GM19452 (cell line): ENCODE measurements at regions not wholly inside any gene's neighbourhood (a gene's known extent, or its start where the extent isn't known, plus 50 kb on each side); places are given as distances from the start of the nearest gene placed in this dataset.
"Not testable (repeated sequence)": the region's sequence is repeated elsewhere in the genome, so short reads cannot be mapped to it uniquely, and the experiment has no call there.

Experiments used
- ATAC-seq: cut with Tn5 transposase; IDR thresholded peaks from one replicate; pipeline ENCODE4 v1.9.1; 2021; ENCODE audit not compliant: unreplicated experiment

- ATAC-seq = no peak
These were observed 173.1 kb upstream of the RTL1 start for GRCh38 chr14:101076451-101077198.

GRCh38 chr14:101077481-101078074 lies 174.1 kb upstream of the RTL1 start:
- ATAC-seq = no peak

- ATAC-seq = no peak
These were observed 174.8 kb upstream of the RTL1 start for GRCh38 chr14:101078170-101078891.

- ATAC-seq = no peak
These were observed 175.3 kb upstream of the RTL1 start for GRCh38 chr14:101078892-101079221.

- ATAC-seq = no peak
These were observed 177.5 kb upstream of the RTL1 start for GRCh38 chr14:101080922-101081593.

- no peak for ATAC-seq
These were observed 178.5 kb upstream of the RTL1 start for GRCh38 chr14:101082036-101082435.

- no peak for ATAC-seq
These were observed 179.2 kb upstream of the RTL1 start for GRCh38 chr14:101082436-101083384.

GRCh38 chr14:101083564-101084435 lies 180.3 kb upstream of the RTL1 start:
- ATAC-seq = no peak

- ATAC-seq = no peak
These were observed 180.9 kb upstream of the RTL1 start for GRCh38 chr14:101084436-101084826.

- no peak for ATAC-seq
These were observed 183.4 kb upstream of the RTL1 start for GRCh38 chr14:101086926-101087325.

GRCh38 chr14:101087614-101088394 lies 184.3 kb upstream of the RTL1 start:
- ATAC-seq = no peak

GRCh38 chr14:101088395-101088667 lies 184.8 kb upstream of the RTL1 start:
- no peak for ATAC-seq

GRCh38 chr14:101088714-101089113 lies 185.2 kb upstream of the RTL1 start:
- ATAC-seq = no peak

GRCh38 chr14:101090478-101090877 lies 187.0 kb upstream of the RTL1 start:
- not testable (repeated sequence) for ATAC-seq

- ATAC-seq = no peak
These were observed 187.5 kb upstream of the RTL1 start for GRCh38 chr14:101090976-101091375.

GRCh38 chr14:101094916-101095315 lies 191.4 kb upstream of the RTL1 start:
- not testable (repeated sequence) for ATAC-seq

GRCh38 chr14:101096551-101096950 lies 193.0 kb upstream of the RTL1 start:
- ATAC-seq = no peak

GRCh38 chr14:101097109-101097793 lies 193.7 kb upstream of the RTL1 start:
- ATAC-seq = no peak
